HCT116 (cell line): ENCODE measurements at regions not wholly inside any gene's neighbourhood (a gene's known extent, or its start where the extent isn't known, plus 50 kb on each side); places are given as distances from the start of the nearest gene placed in this dataset.

Source experiments
- CTCF ChIP-seq, 3 experiments: fragments of 200-600 bp in 1 of 3; sonication (generic) in 1 of 3; IDR thresholded peaks in 2 of 3; conservative IDR thresholded peaks in 1 of 3; 2 replicates each; pipeline ENCODE4 v1.5.1; 2012 to 2017; ENCODE audit warnings: low read depth in 2 of 3, low read length in 2 of 3, antibody characterized with exemption in 1 of 3, borderline replicate concordance in 1 of 3, control low read depth in 1 of 3, mild to moderate bottlenecking in 1 of 3, mixed read lengths in 1 of 3, mixed run types in 1 of 3, moderate library complexity in 1 of 3; ENCODE audit not compliant: insufficient read depth in 1 of 3
- POLR2AphosphoS5 ChIP-seq: IDR thresholded peaks from 2 replicates; pipeline ENCODE4 v1.6.1; 2011; ENCODE audit warnings: mild to moderate bottlenecking, low read depth, low read length, moderate library complexity

DNA sequence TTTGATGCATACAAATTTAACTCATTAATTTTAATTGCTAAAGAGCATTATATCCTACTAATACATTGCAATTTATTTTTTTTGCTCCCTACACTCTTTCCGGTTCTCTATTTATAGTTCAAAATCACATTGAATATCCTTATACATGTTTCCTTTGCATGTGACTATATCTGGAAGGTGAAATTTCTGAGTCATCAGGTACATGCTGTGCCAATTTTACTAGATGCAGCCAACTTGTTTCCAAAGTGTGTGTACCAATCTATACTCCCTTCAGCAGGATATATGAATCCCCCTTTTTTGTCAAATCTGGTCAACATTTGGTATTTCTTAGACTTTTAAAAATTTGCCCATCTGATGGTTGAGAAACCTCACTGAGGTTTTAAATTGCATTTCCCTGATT lies 602.9 kb upstream of the CAMK1G start:
- TF ChIP-seq POLR2AphosphoS5, result no peak
- no peak for TF ChIP-seq CTCF (IDR thresholded peaks at IDR 0.05 in 2 of 3, conservative IDR thresholded peaks at IDR 0.05 in 1 of 3; ENCODE audit: borderline replicate concordance in 1 of 3, insufficient read depth in 1 of 3, low read depth in 2 of 3, low read length in 2 of 3)
